BJ (cell line): ENCODE measurements at regions not wholly inside any gene's neighbourhood (a gene's known extent, or its start where the extent isn't known, plus 50 kb on each side); places are given as distances from the start of the nearest gene placed in this dataset.

Experiments
- CTCF ChIA-PET: fragments of 350-600 bp; formaldehyde crosslinking; extraction: SDS; loops from one replicate; lab custom pipeline; 2021; ENCODE audit warnings: antibody characterized with exemption, inconsistent platforms; lab: Yijun Ruan, JAX
- POLR2A ChIA-PET: fragments of 300-600 bp; sonication (Branson Sonifier 250); formaldehyde crosslinking; extraction: SDS; loops from one replicate; lab custom pipeline; 2021; ENCODE audit warnings: antibody characterized with exemption; lab: Charles Lee
- DNase-seq: peaks from one replicate; pipeline ENCODE4 v3.0.0-alpha.2; 2011; ENCODE audit warnings: low read depth
- H3K27me3 ChIP-seq: 2 replicates; pipeline ENCODE4 v1.6.0; 2011; ENCODE audit warnings: low read length; ENCODE audit not compliant: control insufficient read depth, insufficient read depth
- H3K36me3 ChIP-seq: 2 replicates; pipeline ENCODE4 v1.5.1; 2011; ENCODE audit warnings: low read length; ENCODE audit not compliant: control insufficient read depth, insufficient read depth
- H3K4me3 ChIP-seq: 2 replicates; pipeline ENCODE4 v1.5.1; 2011; ENCODE audit warnings: low read depth, mild to moderate bottlenecking, control low read depth, low read length
- CTCF ChIP-seq: IDR thresholded peaks from 2 replicates; pipeline ENCODE4 v1.5.1; 2011; ENCODE audit warnings: low read depth, mild to moderate bottlenecking, control low read depth, inconsistent platforms, low read length, moderate library complexity; ENCODE audit not compliant: insufficient read depth

DNA sequence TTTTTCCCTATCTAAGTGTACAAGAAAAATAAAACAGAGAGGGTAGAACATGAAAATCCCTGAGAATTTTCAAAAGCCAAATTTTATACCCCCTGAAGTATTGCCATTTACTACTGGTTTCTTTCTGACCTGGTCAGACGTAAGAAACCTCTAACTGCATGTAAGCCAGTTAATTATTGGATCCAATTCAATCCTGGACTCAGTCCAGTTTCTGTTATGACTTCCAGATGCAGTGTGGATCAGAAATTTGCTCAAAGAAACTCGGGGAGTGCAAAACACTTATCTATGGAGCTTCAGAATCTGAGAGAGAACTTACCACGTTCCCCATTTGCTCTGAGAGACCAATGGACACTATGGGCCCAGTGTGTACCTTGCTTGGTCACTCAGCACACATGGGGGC is 383.5 kb downstream of the KLHL4 start:
- DNase-seq = no peak
- Histone ChIP-seq H3K36me3 (no peaks in the 10 kb centered on the region), H3K4me3 (no peak overlapping the region), H3K27me3 (no peaks in the 10 kb centered on the region)
- CTCF ChIA-PET = no interaction called here
- POLR2A ChIA-PET = no interaction called here
- no peak for TF ChIP-seq CTCF

- TF ChIP-seq CTCF = no peak
- DNase-seq = no peak
- no peaks in the 10 kb centered on the region for H3K36me3 ChIP-seq
- no peaks in the 10 kb centered on the region for H3K27me3 ChIP-seq
- CTCF ChIA-PET = no interaction called here
- POLR2A ChIA-PET = no interaction called here
- H3K4me3 ChIP-seq = no peak overlapping the region
Measured at GRCh38 chrX:87914726-87915125, 397.1 kb downstream of the KLHL4 start.

GRCh38 chrX:87924619-87925018 is 407.0 kb downstream of the KLHL4 start:
- H3K4me3 ChIP-seq = no peak overlapping the region
- H3K27me3 ChIP-seq = no peaks in the 10 kb centered on the region
- H3K36me3 ChIP-seq = no peaks in the 10 kb centered on the region
- DNase-seq = no peak
- ChIA-PET POLR2A (no interaction called here), CTCF (interaction anchor here (0.6 kb wide), 1 partner anchor 30 kb away, joined by 3 read pairs; no protein-coding TSS in a partner anchor)
- no peak for TF ChIP-seq CTCF

- H3K36me3 ChIP-seq = no peaks in the 10 kb centered on the region
- no peak for TF ChIP-seq CTCF
- no peak overlapping the region for H3K4me3 ChIP-seq
- DNase-seq = no peak
- H3K27me3 ChIP-seq = no peaks in the 10 kb centered on the region
- ChIA-PET CTCF (no interaction called here), POLR2A (no interaction called here)
Measured at GRCh38 chrX:87941841-87942240, 424.2 kb downstream of the KLHL4 start.

DNA sequence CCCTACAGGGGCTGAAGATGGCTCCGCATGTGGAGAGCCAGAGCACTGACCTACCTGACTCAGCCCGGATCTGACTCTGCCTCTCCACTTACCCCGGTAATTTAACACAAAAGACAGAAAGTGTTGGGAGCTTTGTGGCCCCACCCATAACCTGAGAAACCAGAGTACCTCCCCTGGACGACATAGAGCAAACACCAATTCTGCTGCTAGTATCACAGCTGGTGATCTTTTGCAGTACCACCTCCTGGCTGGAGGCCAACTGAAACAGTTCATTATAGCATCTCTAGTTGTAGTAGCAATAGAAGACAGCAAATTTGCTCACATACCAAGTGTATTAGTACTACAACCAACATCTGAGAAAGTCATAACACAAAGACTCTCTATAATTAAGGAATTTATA is 443.9 kb downstream of the KLHL4 start:
- CTCF ChIA-PET = interaction anchor here (0.6 kb wide), 1 partner anchor 1571 kb away, joined by 3 read pairs; no protein-coding TSS in a partner anchor
- H3K36me3 ChIP-seq = no peaks in the 10 kb centered on the region
- no peaks in the 10 kb centered on the region for H3K27me3 ChIP-seq
- POLR2A ChIA-PET = no interaction called here
- no peak for DNase-seq
- H3K4me3 ChIP-seq = no peak overlapping the region
- TF ChIP-seq CTCF = no peak
